IMR-90 (cell line): ENCODE measurements at regions not wholly inside any gene's neighbourhood (a gene's known extent, or its start where the extent isn't known, plus 50 kb on each side); places are given as distances from the start of the nearest gene placed in this dataset.

Source experiments
- ATAC-seq: fragments of 200-7000 bp; cut with Tn5 transposase; 2 replicates; pipeline ENCODE4 v1.9.1; 2020; ENCODE audit warnings: low read depth, mild to moderate bottlenecking, moderate library complexity
- BruUV-seq: library from RNA; stranded (reverse); fragments of 400-500 nt; replicated peaks from 2 replicates; lab custom pipeline; 2021; lab: Mats Ljungman, UMichigan
- CTCF ChIA-PET: fragments of 300-600 bp; formaldehyde crosslinking; extraction: SDS; loops from one replicate; lab custom pipeline; 2021; ENCODE audit warnings: antibody characterized with exemption; lab: Yijun Ruan, JAX
- POLR2A ChIA-PET: fragments of 300-600 bp; sonication (Branson Sonifier 250); formaldehyde crosslinking; loops from one replicate; lab custom pipeline; 2022; ENCODE audit warnings: antibody characterized with exemption; ENCODE audit not compliant: unreplicated experiment; lab: Charles Lee
- DNase-seq: peaks from one replicate; pipeline ENCODE4 v3.0.0; 2013
- H2AFZ ChIP-seq: replicated peaks from 2 replicates; pipeline ENCODE3; 2013; ENCODE audit warnings: low read length, mild to moderate bottlenecking; ENCODE audit not compliant: poor library complexity
- H2AK5ac ChIP-seq: 2 replicates; pipeline ENCODE4 v1.6.1; 2013; ENCODE audit warnings: low read depth, low read length, inconsistent platforms
- H2AK9ac ChIP-seq: replicated peaks from 2 replicates; pipeline ENCODE3; 2013; ENCODE audit warnings: mild to moderate bottlenecking, low read depth, low read length, moderate library complexity; ENCODE audit not compliant: poor library complexity
- H2BK120ac ChIP-seq: 2 replicates; pipeline ENCODE4 v1.6.1; 2013; ENCODE audit warnings: low read depth, low read length, inconsistent platforms
- H2BK15ac ChIP-seq: 3 replicates; pipeline ENCODE4 v1.6.1; 2013; ENCODE audit warnings: low read depth, low read length, inconsistent platforms
- H2BK20ac ChIP-seq: 2 replicates; pipeline ENCODE4 v1.6.1; 2013; ENCODE audit warnings: low read depth, mild to moderate bottlenecking, inconsistent platforms, low read length, moderate library complexity
- H2BK5ac ChIP-seq: 2 replicates; pipeline ENCODE4 v1.6.1; 2013; ENCODE audit warnings: mild to moderate bottlenecking, low read depth, low read length, inconsistent platforms; ENCODE audit not compliant: poor library complexity, severe bottlenecking
- H3K14ac ChIP-seq: replicated peaks from 2 replicates; pipeline ENCODE4 v1.6.1; 2013; ENCODE audit warnings: low read depth, low read length, inconsistent platforms
- H3K18ac ChIP-seq: 2 replicates; pipeline ENCODE4 v1.6.1; 2013; ENCODE audit warnings: low read depth, low read length, control low read depth
- H3K23ac ChIP-seq: 2 replicates; pipeline ENCODE4 v1.6.1; 2013; ENCODE audit warnings: low read depth, low read length, inconsistent platforms
- H3K27ac ChIP-seq: 2 replicates; pipeline ENCODE4 v1.5.1; 2013; ENCODE audit warnings: mild to moderate bottlenecking, control low read depth, low read length; ENCODE audit not compliant: insufficient read depth
- H3K27me3 ChIP-seq: 2 replicates; pipeline ENCODE4 v1.6.1; 2013; ENCODE audit warnings: low read length; ENCODE audit not compliant: control insufficient read depth, insufficient read depth
- H3K36me3 ChIP-seq: 2 replicates; pipeline ENCODE4 v1.6.1; 2013; ENCODE audit warnings: low read length, mixed read lengths; ENCODE audit not compliant: control insufficient read depth, insufficient read depth
- H3K4ac ChIP-seq: 2 replicates; pipeline ENCODE4 v1.6.1; 2013; ENCODE audit warnings: low read depth, low read length, inconsistent platforms
- H3K4me1 ChIP-seq: 2 replicates; pipeline ENCODE4 v1.6.1; 2013; ENCODE audit warnings: low read length, mixed read lengths; ENCODE audit not compliant: control insufficient read depth, insufficient read depth
- H3K4me2 ChIP-seq: 2 replicates; pipeline ENCODE4 v1.6.1; 2013; ENCODE audit warnings: low read depth, mild to moderate bottlenecking, control low read depth, low read length, moderate library complexity
- H3K4me3 ChIP-seq: 2 replicates; pipeline ENCODE4 v1.5.1; 2013; ENCODE audit warnings: low read depth, mild to moderate bottlenecking, control low read depth, low read length, moderate library complexity; ENCODE audit not compliant: insufficient read depth
- H3K56ac ChIP-seq: 2 replicates; pipeline ENCODE4 v1.6.1; 2013; ENCODE audit warnings: low read length, inconsistent platforms; ENCODE audit not compliant: insufficient read depth; ENCODE audit errors: extremely low read depth
- H3K79me1 ChIP-seq, 2 experiments: 2 replicates each; pipeline ENCODE4 v1.6.1; 2013; ENCODE audit warnings: low read length in 2 of 2, inconsistent platforms in 1 of 2, low read depth in 1 of 2
- H3K9ac ChIP-seq: 2 replicates; pipeline ENCODE4 v1.6.1; 2013; ENCODE audit warnings: low read depth, low read length, control low read depth
- H3K9me1 ChIP-seq: 2 replicates; pipeline ENCODE4 v1.6.1; 2013; ENCODE audit warnings: low read length, inconsistent platforms; ENCODE audit not compliant: insufficient read depth
- H3K9me3 ChIP-seq: 2 replicates; pipeline ENCODE4 v1.6.1; 2013; ENCODE audit warnings: low read length; ENCODE audit not compliant: control insufficient read depth, insufficient read depth
- H4K20me1 ChIP-seq: 2 replicates; pipeline ENCODE4 v1.6.1; 2013; ENCODE audit warnings: low read length, inconsistent platforms; ENCODE audit not compliant: insufficient read depth
- H4K5ac ChIP-seq: 2 replicates; pipeline ENCODE4 v1.6.1; 2013; ENCODE audit warnings: mild to moderate bottlenecking, low read depth, low read length, control low read depth
- H4K8ac ChIP-seq, 2 experiments: 2 replicates each; pipeline ENCODE4 v1.6.1; 2013; ENCODE audit warnings: low read depth in 2 of 2, low read length in 2 of 2, control low read depth in 1 of 2, inconsistent platforms in 1 of 2
- H4K91ac ChIP-seq: 2 replicates; pipeline ENCODE4 v1.6.1; 2013; ENCODE audit warnings: low read depth, low read length, inconsistent platforms; ENCODE audit not compliant: insufficient read depth
- BHLHE40 ChIP-seq: fragments of 150-350 bp; IDR thresholded peaks from 2 replicates; pipeline ENCODE4 v1.6.1; 2016; ENCODE audit warnings: mild to moderate bottlenecking, low read depth, low read length
- CHD1 ChIP-seq: IDR thresholded peaks from 2 replicates; pipeline ENCODE4 v1.6.1; 2012; ENCODE audit warnings: low read depth, low read length, improper control_type of control experiment
- MAFK ChIP-seq: IDR thresholded peaks from 2 replicates; pipeline ENCODE4 v1.6.1; 2012; ENCODE audit warnings: low read depth, low read length, improper control_type of control experiment
- MAZ ChIP-seq: IDR thresholded peaks from 2 replicates; pipeline ENCODE4 v1.6.1; 2012; ENCODE audit warnings: low read depth, mild to moderate bottlenecking, low read length, improper control_type of control experiment, moderate library complexity, borderline replicate concordance
- RCOR1 ChIP-seq: IDR thresholded peaks from 2 replicates; pipeline ENCODE4 v1.6.1; 2012; ENCODE audit warnings: mild to moderate bottlenecking, low read length, improper control_type of control experiment; ENCODE audit not compliant: insufficient replicate concordance
- WGBS, 2 experiments: methylation state at CpG; one replicate each; pipeline versions ENCODE4 v1.1.5 to v1.1.7; 2013; ENCODE audit warnings: missing lambda C conversion rate in 2 of 2; ENCODE audit not compliant: insufficient read length in 1 of 2; ENCODE audit errors: extremely low coverage in 2 of 2; 5-methylcytosine and 5-hydroxymethylcytosine counted together
- dilution Hi-C: fragments of 300-500 bp; cut with HindIII; formaldehyde crosslinking; loops from one replicate; pipeline ENCODE4 v1.14.3; 2018; ENCODE audit warnings: low sequenced_read_pairs; ENCODE audit not compliant: unreplicated experiment
- in situ Hi-C: fragments of 300-500 bp; cut with MboI; formaldehyde crosslinking; loops from 3 replicates; pipeline ENCODE4 v1.14.3; 2019; ENCODE audit warnings: low sequenced_read_pairs, inconsistent platforms, mixed read lengths
- intact Hi-C: fragments of 100-400 bp; cut with micrococcal nuclease; formaldehyde crosslinking; loops from 2 replicates; pipeline ENCODE4 v1.10.0; 2022

- intact Hi-C loops, result no loop called here
- Histone ChIP-seq H3K23ac (no peak overlapping the region), H3K9me3 (no peaks in the 10 kb centered on the region), H3K4me2 (no peak overlapping the region), H3K36me3 (no peaks in the 10 kb centered on the region), H3K14ac (peak overlapping the region; percentile 30; the same call in 1 of the 2 replicates), H2BK5ac (no peak overlapping the region), H3K27me3 (no peaks in the 10 kb centered on the region), H3K9me1 (peaks cover 8% of the 10 kb centered on the region), H3K9ac (no peak overlapping the region), H4K20me1 (no peaks in the 10 kb centered on the region), H2BK15ac (0 out of 3 replicates have a peak overlapping the region, but pooled peaks have one; percentile 21), H2AK9ac (no peak overlapping the region), H4K8ac (no peak overlapping the region), H3K4me1 (peaks cover 35% of the 10 kb centered on the region), H3K27ac (no peak overlapping the region), H2AK5ac (peak overlapping the region; percentile 70; the same call in 1 of the 2 replicates), H3K4ac (no peak overlapping the region; the same call in 1 of the 2 replicates), H3K79me1 (peaks cover 0 to 25% of the 10 kb centered on the region in 2 experiments; a peak in 3 of 4 replicates), H3K56ac (no peak overlapping the region), H2BK120ac (no peak overlapping the region), H3K18ac (no peak overlapping the region), H2BK20ac (peak overlapping the region; percentile 20; the same call in 1 of the 2 replicates), H2AFZ (no peak overlapping the region), H4K5ac (no peak overlapping the region), H4K91ac (no peak overlapping the region), H3K4me3 (no peak overlapping the region)
- POLR2A ChIA-PET, result no interaction called here
- DNase-seq (no peak), ATAC-seq (no peak)
- 82% methylated on average over 3 of the region's 7 CpGs; no CpG with 5 or more reads in 1 of the 2 experiments for WGBS, 2 experiments
- BruUV-seq, result no TSS peak
- TF ChIP-seq MAFK, result no peak
- no peak for TF ChIP-seq RCOR1
- TF ChIP-seq BHLHE40, result no peak
- TF ChIP-seq MAZ, result no peak
- no peak for TF ChIP-seq CHD1
- dilution Hi-C loops, result no loop called here
- in situ Hi-C loops, result no loop called here
- CTCF ChIA-PET, result no interaction called here
Measured at GRCh38 chr16:86346034-86346433, 164.3 kb upstream of the FOXF1 start.
